ENCODE measurements at regions not wholly inside any gene's neighbourhood (a gene's known extent, or its start where the extent isn't known, plus 50 kb on each side); places are given as distances from the start of the nearest gene placed in this dataset.

DNA sequence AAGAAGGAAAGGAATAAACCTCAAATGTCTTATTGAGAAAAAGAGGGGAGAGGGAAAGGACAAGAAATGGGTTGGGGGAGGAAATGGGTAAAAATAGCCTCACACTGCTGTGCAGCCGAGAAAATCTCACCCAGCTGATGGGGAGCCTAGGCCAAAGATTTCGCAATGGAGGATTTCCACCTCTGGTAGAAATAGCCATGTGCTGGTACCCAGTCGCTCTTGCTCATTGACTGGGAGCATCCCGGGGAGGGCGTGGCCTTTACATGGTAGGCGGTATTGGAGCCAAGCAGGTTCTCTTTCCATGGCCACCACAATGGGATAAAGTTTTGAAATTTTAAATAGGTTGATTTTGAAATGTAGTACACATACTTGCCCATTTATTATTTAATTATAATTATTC, 255.1 kb upstream of the LDB2 start:
- Histone ChIP-seq H3K79me2 (ENCODE audit: control insufficient read depth, insufficient read depth, low read length) (no peaks in the 10 kb centered on the region), H3K27me3 (ENCODE audit: control insufficient read depth in 2 of 2, insufficient read depth in 2 of 2, low read length in 2 of 2) (peaks cover 1 to 3% of the 10 kb centered on the region in 2 experiments), H3K4me1 (ENCODE audit: control insufficient read depth, extremely low read depth, insufficient read depth, low read length) (no peaks in the 10 kb centered on the region), H3K9ac (replicated peaks; ENCODE audit: extremely low read depth, insufficient read depth, low read length) (no peak overlapping the region), H3K4me3 (replicated peaks in 1 of 3; ENCODE audit: insufficient read depth in 1 of 3, low read depth in 1 of 3, low read length in 3 of 3) (no peak overlapping the region), H3K27ac (ENCODE audit: insufficient read depth, low read depth, low read length) (no peak overlapping the region), H4K20me1 (replicated peaks; ENCODE audit: control insufficient read depth, extremely low read depth, insufficient read depth, low read length) (no peaks in the 10 kb centered on the region), H3K9me1 (replicated peaks; ENCODE audit: control insufficient read depth, extremely low read depth, insufficient read depth, low read length) (no peaks in the 10 kb centered on the region), H3K4me2 (ENCODE audit: insufficient read depth, low read length) (no peak overlapping the region), H3K9me3 (replicated peaks; ENCODE audit: control insufficient read depth, insufficient read depth, low read length) (no peaks in the 10 kb centered on the region), H2AFZ (ENCODE audit: low read depth, low read length) (no peak overlapping the region), H3K36me3 (ENCODE audit: control insufficient read depth in 2 of 2, extremely low read depth in 1 of 2, insufficient read depth in 2 of 2, low read length in 2 of 2) (no peaks in the 10 kb centered on the region)
- POLR2A ChIA-PET, result no interaction called here
- TF ChIP-seq MYC (IDR thresholded peaks at IDR 0.05; ENCODE audit: low read depth, low read length), result no peak
- TF ChIP-seq JUN (IDR thresholded peaks at IDR 0.05; ENCODE audit: borderline replicate concordance, insufficient read depth, insufficient read length, low read depth), result no peak
- no peak for TF ChIP-seq POLR2A (IDR thresholded peaks at IDR 0.05; ENCODE audit: low read depth, low read length)
- TF ChIP-seq EZH2 (IDR thresholded peaks at IDR 0.05; ENCODE audit: borderline replicate concordance, low read depth, low read length, severe bottlenecking), result no peak
- TF ChIP-seq, protein P1, sequence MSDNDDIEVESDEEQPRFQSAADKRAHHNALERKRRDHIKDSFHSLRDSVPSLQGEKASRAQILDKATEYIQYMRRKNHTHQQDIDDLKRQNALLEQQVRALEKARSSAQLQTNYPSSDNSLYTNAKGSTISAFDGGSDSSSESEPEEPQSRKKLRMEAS (IDR thresholded peaks at IDR 0.05; ENCODE audit: insufficient read depth, insufficient read length), result no peak
- no peak for TF ChIP-seq FOS (IDR thresholded peaks at IDR 0.05; ENCODE audit: borderline replicate concordance, insufficient read depth, low read length)
- TF ChIP-seq, protein P2, sequence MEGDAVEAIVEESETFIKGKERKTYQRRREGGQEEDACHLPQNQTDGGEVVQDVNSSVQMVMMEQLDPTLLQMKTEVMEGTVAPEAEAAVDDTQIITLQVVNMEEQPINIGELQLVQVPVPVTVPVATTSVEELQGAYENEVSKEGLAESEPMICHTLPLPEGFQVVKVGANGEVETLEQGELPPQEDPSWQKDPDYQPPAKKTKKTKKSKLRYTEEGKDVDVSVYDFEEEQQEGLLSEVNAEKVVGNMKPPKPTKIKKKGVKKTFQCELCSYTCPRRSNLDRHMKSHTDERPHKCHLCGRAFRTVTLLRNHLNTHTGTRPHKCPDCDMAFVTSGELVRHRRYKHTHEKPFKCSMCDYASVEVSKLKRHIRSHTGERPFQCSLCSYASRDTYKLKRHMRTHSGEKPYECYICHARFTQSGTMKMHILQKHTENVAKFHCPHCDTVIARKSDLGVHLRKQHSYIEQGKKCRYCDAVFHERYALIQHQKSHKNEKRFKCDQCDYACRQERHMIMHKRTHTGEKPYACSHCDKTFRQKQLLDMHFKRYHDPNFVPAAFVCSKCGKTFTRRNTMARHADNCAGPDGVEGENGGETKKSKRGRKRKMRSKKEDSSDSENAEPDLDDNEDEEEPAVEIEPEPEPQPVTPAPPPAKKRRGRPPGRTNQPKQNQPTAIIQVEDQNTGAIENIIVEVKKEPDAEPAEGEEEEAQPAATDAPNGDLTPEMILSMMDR (IDR thresholded peaks at IDR 0.05; ENCODE audit: extremely low read depth in 1 of 2, insufficient read depth in 1 of 2, low read depth in 1 of 2, low read length in 2 of 2), result no peak
- no peak for TF ChIP-seq GATA2 (IDR thresholded peaks at IDR 0.05; ENCODE audit: insufficient read depth, insufficient read length, low read depth, low read length)
- no peak for TF ChIP-seq POLR2AphosphoS5 (IDR thresholded peaks at IDR 0.05; ENCODE audit: insufficient read depth, low read depth, low read length)
- intact Hi-C loops (cut with micrococcal nuclease) (no loop called here), dilution Hi-C loops (cut with MboI; ENCODE audit: extremely low pct_ligation_motif_present, low sequenced_read_pairs) (no loop called here)
- CTCF ChIA-PET, result no interaction called here
- no TSS peak for BruUV-seq (replicated peaks)
- no peak for FAIRE-seq
- DNase-seq (ENCODE audit: low read depth, low spot score), result no peak
